ENCODE measurements at regions not wholly inside any gene's neighbourhood (a gene's known extent, or its start where the extent isn't known, plus 50 kb on each side); places are given as distances from the start of the nearest gene placed in this dataset.

GRCh38 chr5:74094782-74095108 lies 468.7 kb downstream of the ARHGEF28 start:
- H3K4me3 ChIP-seq (ENCODE audit: control insufficient read depth, low read depth, low read length), result no peak overlapping the region
- no peak for DNase-seq (ENCODE audit: low read depth)
- TF ChIP-seq, protein P1, sequence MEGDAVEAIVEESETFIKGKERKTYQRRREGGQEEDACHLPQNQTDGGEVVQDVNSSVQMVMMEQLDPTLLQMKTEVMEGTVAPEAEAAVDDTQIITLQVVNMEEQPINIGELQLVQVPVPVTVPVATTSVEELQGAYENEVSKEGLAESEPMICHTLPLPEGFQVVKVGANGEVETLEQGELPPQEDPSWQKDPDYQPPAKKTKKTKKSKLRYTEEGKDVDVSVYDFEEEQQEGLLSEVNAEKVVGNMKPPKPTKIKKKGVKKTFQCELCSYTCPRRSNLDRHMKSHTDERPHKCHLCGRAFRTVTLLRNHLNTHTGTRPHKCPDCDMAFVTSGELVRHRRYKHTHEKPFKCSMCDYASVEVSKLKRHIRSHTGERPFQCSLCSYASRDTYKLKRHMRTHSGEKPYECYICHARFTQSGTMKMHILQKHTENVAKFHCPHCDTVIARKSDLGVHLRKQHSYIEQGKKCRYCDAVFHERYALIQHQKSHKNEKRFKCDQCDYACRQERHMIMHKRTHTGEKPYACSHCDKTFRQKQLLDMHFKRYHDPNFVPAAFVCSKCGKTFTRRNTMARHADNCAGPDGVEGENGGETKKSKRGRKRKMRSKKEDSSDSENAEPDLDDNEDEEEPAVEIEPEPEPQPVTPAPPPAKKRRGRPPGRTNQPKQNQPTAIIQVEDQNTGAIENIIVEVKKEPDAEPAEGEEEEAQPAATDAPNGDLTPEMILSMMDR (IDR thresholded peaks at IDR 0.05; ENCODE audit: control insufficient read depth, insufficient read depth, low read depth, low read length, missing control alignments), result no peak

- DNase-seq (ENCODE audit: low read depth), result no peak
- TF ChIP-seq, protein P1 (IDR thresholded peaks at IDR 0.05; ENCODE audit: control insufficient read depth, insufficient read depth, low read depth, low read length, missing control alignments), result no peak
- H3K4me3 ChIP-seq (ENCODE audit: control insufficient read depth, low read depth, low read length), result no peak overlapping the region
Observed at GRCh38 chr5:74094096-74094781, 468.2 kb downstream of the ARHGEF28 start.

- H3K4me3 ChIP-seq (ENCODE audit: control insufficient read depth, low read depth, low read length), result no peak overlapping the region
- no peak for DNase-seq (ENCODE audit: low read depth)
Observed at GRCh38 chr5:74093561-74093960, 467.6 kb downstream of the ARHGEF28 start.

DNA sequence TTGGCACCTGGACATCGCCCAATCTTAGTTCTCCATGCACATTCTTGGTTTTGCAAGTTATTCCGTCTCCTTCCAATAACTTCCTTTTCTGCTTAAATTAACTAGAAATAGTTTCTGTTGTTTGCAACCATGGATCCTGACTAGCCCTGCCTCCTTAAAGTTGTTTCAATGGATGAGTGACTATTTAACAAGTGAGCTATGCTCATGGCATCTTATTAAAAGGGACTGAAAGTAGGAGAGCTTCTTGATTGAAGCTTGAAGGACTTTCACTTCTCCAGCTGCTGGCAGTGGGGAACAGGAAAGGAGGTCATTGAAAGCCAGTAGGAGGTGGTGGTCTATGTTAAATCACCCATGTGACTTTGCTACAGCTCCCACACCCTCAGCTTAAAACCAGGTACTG lies 466.8 kb downstream of the ARHGEF28 start:
- H3K4me3 ChIP-seq (ENCODE audit: control insufficient read depth, low read depth, low read length), result no peak overlapping the region
- DNase-seq (ENCODE audit: low read depth), result no peak
- TF ChIP-seq, protein P1 (IDR thresholded peaks at IDR 0.05; ENCODE audit: control insufficient read depth, insufficient read depth, low read depth, low read length, missing control alignments), result no peak

More at GRCh38 chr5:74093561-74093960, 467.6 kb downstream of the ARHGEF28 start:
- TF ChIP-seq, protein P1 (IDR thresholded peaks at IDR 0.05; ENCODE audit: control insufficient read depth, insufficient read depth, low read depth, low read length, missing control alignments), result no peak

DNA sequence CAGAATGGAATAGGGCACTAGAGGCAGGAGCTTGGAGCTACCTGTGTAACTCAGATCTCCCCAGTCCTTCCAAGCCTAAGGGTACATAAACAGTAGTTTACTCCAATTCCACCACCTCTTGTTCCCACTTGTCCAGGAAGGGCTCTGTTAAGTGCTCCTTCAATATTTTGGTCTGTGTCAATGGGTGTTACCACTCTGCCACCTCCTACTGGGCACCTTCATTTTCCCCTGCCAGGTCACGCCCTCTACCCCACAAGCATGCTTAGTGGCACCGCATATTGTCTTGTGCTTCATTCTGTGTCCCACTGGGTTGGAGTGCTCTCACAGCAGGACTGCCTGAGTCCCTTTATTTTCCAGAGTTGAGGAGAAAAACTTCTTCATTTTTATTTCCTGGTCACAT lies 459.8 kb downstream of the ARHGEF28 start:
- no peak overlapping the region for H3K4me3 ChIP-seq (ENCODE audit: control insufficient read depth, low read depth, low read length)
- TF ChIP-seq, protein P1 (IDR thresholded peaks at IDR 0.05; ENCODE audit: control insufficient read depth, insufficient read depth, low read depth, low read length, missing control alignments), result no peak
- DNase-seq (ENCODE audit: low read depth), result no peak

DNA sequence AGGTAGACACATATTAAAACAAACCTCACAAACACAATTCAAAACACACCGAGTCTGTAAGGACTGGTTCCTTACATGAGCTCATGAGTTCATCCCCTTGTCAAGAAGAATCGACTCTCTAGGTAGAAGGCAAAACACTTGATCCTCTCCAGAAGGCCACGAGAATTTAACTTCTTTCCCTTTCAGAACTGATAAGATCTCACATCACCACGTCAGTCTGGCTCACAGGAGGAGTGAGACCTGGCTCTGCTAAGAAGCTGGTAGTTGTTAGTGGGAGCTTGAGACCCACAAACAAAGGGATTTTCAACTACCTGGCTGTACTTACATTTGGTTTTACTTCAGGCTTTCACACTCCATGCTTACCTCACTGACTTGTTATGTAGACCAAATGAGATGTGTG lies 459.2 kb downstream of the ARHGEF28 start:
- TF ChIP-seq, protein P1 (IDR thresholded peaks at IDR 0.05; ENCODE audit: control insufficient read depth, insufficient read depth, low read depth, low read length, missing control alignments), result no peak

More for the DNA sequence above, 459.2 kb downstream of the ARHGEF28 start:
- H3K4me3 ChIP-seq (ENCODE audit: control insufficient read depth, low read depth, low read length), result no peak overlapping the region
- DNase-seq (ENCODE audit: low read depth), result no peak
